KMS-11 (cell line): ENCODE measurements at regions not wholly inside any gene's neighbourhood (a gene's known extent, or its start where the extent isn't known, plus 50 kb on each side); places are given as distances from the start of the nearest gene placed in this dataset.

Experiments used
- H2AFZ ChIP-seq: fragments of 200-600 bp; sonication (generic); 2 replicates; pipeline ENCODE4 v1.6.1; 2016; ENCODE audit warnings: antibody characterized with exemption, mixed run types, low read depth
- H3K27ac ChIP-seq: fragments of 200-600 bp; sonication (generic); 2 replicates; pipeline ENCODE4 v1.6.1; 2016; ENCODE audit warnings: mild to moderate bottlenecking, mixed run types
- H3K27me3 ChIP-seq: fragments of 200-600 bp; sonication (generic); 2 replicates; pipeline ENCODE4 v1.6.1; 2017; ENCODE audit warnings: mild to moderate bottlenecking, low read depth, mixed run types, moderate library complexity; ENCODE audit not compliant: insufficient read depth
- H3K36me3 ChIP-seq: fragments of 200-600 bp; sonication (generic); 2 replicates; pipeline ENCODE4 v1.6.1; 2017; ENCODE audit warnings: mild to moderate bottlenecking, mixed run types; ENCODE audit not compliant: insufficient read depth
- H3K4me1 ChIP-seq: fragments of 200-600 bp; sonication (generic); 2 replicates; pipeline ENCODE4 v1.6.1; 2016; ENCODE audit warnings: mild to moderate bottlenecking, low read depth, mixed run types; ENCODE audit not compliant: poor library complexity, severe bottlenecking
- H3K4me2 ChIP-seq: fragments of 200-600 bp; sonication (generic); 2 replicates; pipeline ENCODE4 v1.7.0; 2016; ENCODE audit warnings: mild to moderate bottlenecking, mixed run types
- H3K4me3 ChIP-seq: fragments of 200-600 bp; sonication (generic); IDR thresholded peaks from 2 replicates; pipeline ENCODE4 v1.6.1; 2017; ENCODE audit warnings: low read depth, low read length, mixed read lengths; ENCODE audit not compliant: insufficient read depth
- H3K79me2 ChIP-seq: fragments of 200-600 bp; sonication (generic); 2 replicates; pipeline ENCODE4 v1.6.1; 2016; ENCODE audit warnings: low read depth, mixed run types; ENCODE audit not compliant: insufficient read depth
- H3K9ac ChIP-seq: fragments of 200-600 bp; sonication (generic); 2 replicates; pipeline ENCODE4 v1.6.1; 2016; ENCODE audit warnings: mild to moderate bottlenecking, mixed run types
- H4K20me1 ChIP-seq: fragments of 200-600 bp; sonication (generic); 2 replicates; pipeline ENCODE4 v1.6.1; 2016; ENCODE audit warnings: mild to moderate bottlenecking, mixed run types; ENCODE audit not compliant: insufficient read depth
- TF ChIP-seq, protein P1 (sequence below): fragments of 200-600 bp; sonication (generic); conservative IDR thresholded peaks from 2 replicates; pipeline ENCODE4 v1.6.1; 2017; ENCODE audit warnings: low read depth, mild to moderate bottlenecking, antibody characterized with exemption, low read length, moderate library complexity, mixed read lengths

- Histone ChIP-seq H3K9ac (no peak overlapping the region), H3K27ac (no peak overlapping the region), H3K36me3 (no peaks in the 10 kb centered on the region), H3K4me2 (no peak overlapping the region), H3K4me1 (no peaks in the 10 kb centered on the region), H3K4me3 (no peak overlapping the region), H3K27me3 (no peaks in the 10 kb centered on the region), H2AFZ (no peak overlapping the region), H3K79me2 (no peaks in the 10 kb centered on the region), H4K20me1 (no peaks in the 10 kb centered on the region)
- TF ChIP-seq, protein P1, sequence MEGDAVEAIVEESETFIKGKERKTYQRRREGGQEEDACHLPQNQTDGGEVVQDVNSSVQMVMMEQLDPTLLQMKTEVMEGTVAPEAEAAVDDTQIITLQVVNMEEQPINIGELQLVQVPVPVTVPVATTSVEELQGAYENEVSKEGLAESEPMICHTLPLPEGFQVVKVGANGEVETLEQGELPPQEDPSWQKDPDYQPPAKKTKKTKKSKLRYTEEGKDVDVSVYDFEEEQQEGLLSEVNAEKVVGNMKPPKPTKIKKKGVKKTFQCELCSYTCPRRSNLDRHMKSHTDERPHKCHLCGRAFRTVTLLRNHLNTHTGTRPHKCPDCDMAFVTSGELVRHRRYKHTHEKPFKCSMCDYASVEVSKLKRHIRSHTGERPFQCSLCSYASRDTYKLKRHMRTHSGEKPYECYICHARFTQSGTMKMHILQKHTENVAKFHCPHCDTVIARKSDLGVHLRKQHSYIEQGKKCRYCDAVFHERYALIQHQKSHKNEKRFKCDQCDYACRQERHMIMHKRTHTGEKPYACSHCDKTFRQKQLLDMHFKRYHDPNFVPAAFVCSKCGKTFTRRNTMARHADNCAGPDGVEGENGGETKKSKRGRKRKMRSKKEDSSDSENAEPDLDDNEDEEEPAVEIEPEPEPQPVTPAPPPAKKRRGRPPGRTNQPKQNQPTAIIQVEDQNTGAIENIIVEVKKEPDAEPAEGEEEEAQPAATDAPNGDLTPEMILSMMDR = no peak
These were observed 390.8 kb downstream of the SHANK2 start for GRCh38 chr11:70861559-70861958.

DNA sequence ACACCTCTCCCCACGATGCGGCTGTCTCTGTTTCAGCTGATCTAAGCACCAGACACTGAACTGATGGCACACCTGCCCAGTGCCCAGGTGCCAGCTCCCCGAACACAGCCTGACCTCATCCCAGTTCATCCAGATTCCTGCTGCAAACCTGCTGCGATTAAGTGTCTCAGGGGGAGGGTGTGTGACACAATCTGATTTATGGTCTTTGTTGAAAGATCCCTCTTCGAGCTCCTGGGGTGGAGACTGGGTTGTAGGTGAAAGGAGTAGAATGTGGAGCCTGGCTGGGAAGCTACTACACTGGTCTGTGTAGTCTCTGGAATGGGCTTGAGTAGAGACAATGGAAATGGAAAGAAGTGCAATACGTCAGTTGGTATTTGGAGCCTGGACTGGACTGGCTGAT is 390.3 kb downstream of the SHANK2 start:
- Histone ChIP-seq H3K9ac (no peak overlapping the region), H3K36me3 (no peaks in the 10 kb centered on the region), H3K27me3 (no peaks in the 10 kb centered on the region), H3K4me2 (no peak overlapping the region), H3K4me1 (no peaks in the 10 kb centered on the region), H3K4me3 (no peak overlapping the region), H3K27ac (no peak overlapping the region), H4K20me1 (no peaks in the 10 kb centered on the region), H2AFZ (no peak overlapping the region), H3K79me2 (no peaks in the 10 kb centered on the region)
- TF ChIP-seq, protein P1 = no peak

DNA sequence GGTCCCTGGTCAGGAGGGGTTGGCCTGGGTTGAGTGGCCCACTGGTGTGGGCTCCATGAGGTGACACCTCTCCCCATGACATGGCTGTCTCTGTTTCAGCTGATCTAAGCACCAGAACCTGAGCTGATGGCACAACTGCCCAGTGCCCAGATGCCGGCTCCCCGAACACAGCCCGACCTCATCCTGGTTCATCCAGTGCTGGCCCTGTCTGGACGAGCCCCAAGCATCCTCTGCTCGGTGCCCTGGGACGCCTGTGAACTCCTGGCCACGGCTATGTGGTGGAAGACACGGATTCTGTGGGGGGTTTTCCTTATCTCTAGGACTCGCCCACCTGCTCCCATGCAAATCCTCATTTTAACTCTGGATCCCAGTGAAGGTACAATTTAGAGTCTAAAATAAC is 389.2 kb downstream of the SHANK2 start:
- Histone ChIP-seq H2AFZ (no peak overlapping the region), H3K4me2 (no peak overlapping the region), H3K4me1 (no peaks in the 10 kb centered on the region)

GRCh38 chr11:70863993-70864392 is 388.4 kb downstream of the SHANK2 start:
- H3K4me3 ChIP-seq = no peak overlapping the region
- H3K4me2 ChIP-seq = no peak overlapping the region
- no peaks in the 10 kb centered on the region for H4K20me1 ChIP-seq
- no peaks in the 10 kb centered on the region for H3K4me1 ChIP-seq
- no peak overlapping the region for H3K27ac ChIP-seq
- H2AFZ ChIP-seq = no peak overlapping the region
- no peak overlapping the region for H3K9ac ChIP-seq
- TF ChIP-seq, protein P1 = no peak
- H3K79me2 ChIP-seq = no peaks in the 10 kb centered on the region
- no peaks in the 10 kb centered on the region for H3K27me3 ChIP-seq
- H3K36me3 ChIP-seq = no peaks in the 10 kb centered on the region

More for the DNA sequence above, 389.2 kb downstream of the SHANK2 start:
- Histone ChIP-seq H3K36me3 (no peaks in the 10 kb centered on the region), H3K4me3 (no peak overlapping the region), H3K79me2 (no peaks in the 10 kb centered on the region), H3K27ac (no peak overlapping the region), H4K20me1 (no peaks in the 10 kb centered on the region), H3K9ac (no peak overlapping the region), H3K27me3 (no peaks in the 10 kb centered on the region)
- TF ChIP-seq, protein P1 = no peak

DNA sequence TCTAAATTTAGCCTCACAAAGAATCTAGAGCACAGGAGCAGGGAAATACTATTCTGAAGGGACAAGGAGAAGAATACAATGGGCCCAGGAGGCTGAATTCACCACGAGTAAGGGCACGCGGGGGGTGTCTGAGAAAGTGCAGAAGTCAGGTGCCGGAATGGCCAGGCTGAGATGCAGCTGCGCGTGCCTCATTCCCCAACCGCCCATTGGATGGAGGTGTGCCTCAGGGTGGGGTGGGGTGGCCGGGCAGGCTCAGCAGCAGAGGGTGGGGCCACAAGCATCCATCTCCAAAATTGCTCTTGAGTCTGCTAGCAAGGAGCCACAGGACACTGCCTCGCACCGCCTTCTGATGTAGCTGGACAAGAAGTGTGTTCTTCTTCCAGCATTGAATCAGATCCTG is 387.0 kb downstream of the SHANK2 start:
- TF ChIP-seq, protein P1 = no peak
- no peak overlapping the region for H3K9ac ChIP-seq
- H3K79me2 ChIP-seq = no peaks in the 10 kb centered on the region
- H4K20me1 ChIP-seq = no peaks in the 10 kb centered on the region
- no peak overlapping the region for H3K27ac ChIP-seq
- no peaks in the 10 kb centered on the region for H3K27me3 ChIP-seq
- no peak overlapping the region for H2AFZ ChIP-seq
- H3K36me3 ChIP-seq = no peaks in the 10 kb centered on the region
- H3K4me3 ChIP-seq = no peak overlapping the region
- no peaks in the 10 kb centered on the region for H3K4me1 ChIP-seq
- no peak overlapping the region for H3K4me2 ChIP-seq
